ENCODE measurements at regions not wholly inside any gene's neighbourhood (a gene's known extent, or its start where the extent isn't known, plus 50 kb on each side); places are given as distances from the start of the nearest gene placed in this dataset.

- TF ChIP-seq FOXP2 (optimal IDR thresholded peaks at IDR 0.05; ENCODE audit: borderline replicate concordance, extremely low read depth, extremely low read length, insufficient read depth) (no peak), SIN3A (IDR thresholded peaks at IDR 0.05; ENCODE audit: borderline replicate concordance, insufficient read depth, low read length) (no peak)
These were observed 1109.1 kb upstream of the NRXN1 start for GRCh38 chr2:52141076-52141475.

GRCh38 chr2:52139241-52139640 is 1107.3 kb upstream of the NRXN1 start:
- TF ChIP-seq POLR2AphosphoS5 (IDR thresholded peaks at IDR 0.05; ENCODE audit: low read depth, low read length): no peak
- TF ChIP-seq SIN3A (IDR thresholded peaks at IDR 0.05; ENCODE audit: borderline replicate concordance, insufficient read depth, low read length): no peak
- no peak for TF ChIP-seq TAF1 (IDR thresholded peaks at IDR 0.05; ENCODE audit: borderline replicate concordance, insufficient read depth, low read length)
- TF ChIP-seq FOXP2 (optimal IDR thresholded peaks at IDR 0.05; ENCODE audit: borderline replicate concordance, extremely low read depth, extremely low read length, insufficient read depth): no peak
- no peak for TF ChIP-seq REST (IDR thresholded peaks at IDR 0.05; ENCODE audit: insufficient read depth in 1 of 2, low read depth in 2 of 2, low read length in 2 of 2)

- TF ChIP-seq TAF1 (IDR thresholded peaks at IDR 0.05; ENCODE audit: borderline replicate concordance, insufficient read depth, low read length) (no peak), REST (IDR thresholded peaks at IDR 0.05; ENCODE audit: insufficient read depth in 1 of 2, low read depth in 2 of 2, low read length in 2 of 2) (no peak), SIN3A (IDR thresholded peaks at IDR 0.05; ENCODE audit: borderline replicate concordance, insufficient read depth, low read length) (no peak), FOXP2 (optimal IDR thresholded peaks at IDR 0.05; ENCODE audit: borderline replicate concordance, extremely low read depth, extremely low read length, insufficient read depth) (no peak), POLR2AphosphoS5 (IDR thresholded peaks at IDR 0.05; ENCODE audit: low read depth, low read length) (no peak)
These were observed 1103.3 kb upstream of the NRXN1 start for GRCh38 chr2:52135235-52135634.

- TF ChIP-seq TAF1 (IDR thresholded peaks at IDR 0.05; ENCODE audit: borderline replicate concordance, insufficient read depth, low read length) (no peak), POLR2AphosphoS5 (IDR thresholded peaks at IDR 0.05; ENCODE audit: low read depth, low read length) (no peak), REST (IDR thresholded peaks at IDR 0.05; ENCODE audit: insufficient read depth in 1 of 2, low read depth in 2 of 2, low read length in 2 of 2) (no peak), SIN3A (IDR thresholded peaks at IDR 0.05; ENCODE audit: borderline replicate concordance, insufficient read depth, low read length) (no peak), FOXP2 (optimal IDR thresholded peaks at IDR 0.05; ENCODE audit: borderline replicate concordance, extremely low read depth, extremely low read length, insufficient read depth) (no peak)
These were observed 1096.1 kb upstream of the NRXN1 start for GRCh38 chr2:52128081-52128480.

DNA sequence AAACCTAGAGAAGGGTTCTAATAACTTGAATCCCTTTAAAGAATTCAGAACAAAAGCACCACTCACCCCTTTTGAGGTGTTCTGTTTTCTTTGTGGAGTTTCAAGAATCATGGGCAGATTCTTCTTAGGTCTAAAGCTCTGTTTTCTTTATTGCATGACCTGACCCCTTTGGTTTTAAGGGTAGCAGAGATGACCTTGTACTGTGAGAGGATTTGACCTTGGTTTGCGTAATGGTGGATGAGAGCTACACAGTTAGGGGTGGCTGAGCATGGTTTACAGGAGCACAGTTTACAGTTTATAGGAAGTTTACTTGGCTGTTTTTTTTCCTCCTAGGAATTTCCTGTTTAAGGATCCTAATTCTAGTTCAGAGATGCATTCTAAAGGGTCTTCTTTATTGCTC is 1095.6 kb upstream of the NRXN1 start:
- TF ChIP-seq REST (IDR thresholded peaks at IDR 0.05; ENCODE audit: insufficient read depth in 1 of 2, low read depth in 2 of 2, low read length in 2 of 2): no peak

All from PFSK-1 (cell line).